Glutamatergic neuron (in vitro differentiated cells): ENCODE measurements at regions not wholly inside any gene's neighbourhood (a gene's known extent, or its start where the extent isn't known, plus 50 kb on each side); places are given as distances from the start of the nearest gene placed in this dataset.
"Not testable (repeated sequence)": the region's sequence is repeated elsewhere in the genome, so short reads cannot be mapped to it uniquely, and the experiment has no call there.

Experiments
- DNase-seq: peaks from one replicate; pipeline ENCODE4 v3.0.0; 2022
- H3K27ac Mint-ChIP-seq: one replicate; pipeline ENCODE4 v1.8.0; 2020; ENCODE audit warnings: mild to moderate bottlenecking, mixed read lengths, inconsistent platforms; ENCODE audit not compliant: unreplicated experiment
- H3K27me3 Mint-ChIP-seq: one replicate; pipeline ENCODE4 v1.8.0; 2020; ENCODE audit warnings: mild to moderate bottlenecking, moderate library complexity, mixed read lengths, inconsistent platforms; ENCODE audit not compliant: unreplicated experiment
- H3K36me3 Mint-ChIP-seq: one replicate; pipeline ENCODE4 v1.8.0; 2020; ENCODE audit warnings: mild to moderate bottlenecking, mixed read lengths, inconsistent platforms; ENCODE audit not compliant: unreplicated experiment
- H3K4me1 Mint-ChIP-seq: one replicate; pipeline ENCODE4 v1.8.0; 2020; ENCODE audit warnings: mild to moderate bottlenecking, low read depth, mixed read lengths, inconsistent platforms; ENCODE audit not compliant: unreplicated experiment
- H3K4me3 Mint-ChIP-seq: one replicate; pipeline ENCODE4 v1.8.0; 2020; ENCODE audit warnings: mild to moderate bottlenecking, mixed read lengths, inconsistent platforms; ENCODE audit not compliant: unreplicated experiment
- H3K9me3 Mint-ChIP-seq: one replicate; pipeline ENCODE4 v1.8.0; 2020; ENCODE audit warnings: mild to moderate bottlenecking, moderate library complexity, mixed read lengths, inconsistent platforms; ENCODE audit not compliant: unreplicated experiment
- TF ChIP-seq, protein P1 (sequence below): fragments of 200-600 bp; sonication (generic); IDR thresholded peaks from one replicate; pipeline ENCODE4 v1.5.0; 2021; ENCODE audit not compliant: partially characterized antibody, unreplicated experiment

DNA sequence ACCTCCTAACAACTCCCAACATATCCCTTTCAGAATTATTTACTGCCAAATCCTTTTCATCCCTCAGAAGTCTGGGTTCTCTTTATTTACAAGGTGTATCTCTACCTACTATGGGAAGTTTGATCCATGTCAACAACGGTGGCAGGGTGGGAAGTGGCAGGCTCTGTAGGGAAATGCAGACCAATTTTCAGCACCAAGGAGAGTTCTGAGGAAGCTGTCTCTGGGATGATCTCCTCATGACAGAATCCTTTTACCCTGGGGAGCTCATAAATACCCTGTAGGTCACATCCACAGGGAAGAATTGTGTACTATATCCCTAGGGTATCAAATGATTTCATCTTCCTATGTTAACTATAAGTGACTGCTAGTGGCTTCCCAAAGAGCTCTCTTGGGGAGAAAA, 107.8 kb upstream of the NEK6 start:
- H3K9me3 Mint-ChIP-seq: no peaks in the 10 kb centered on the region
- peaks cover 5% of the 10 kb centered on the region for H3K36me3 Mint-ChIP-seq
- H3K27me3 Mint-ChIP-seq: no peaks in the 10 kb centered on the region
- no peak overlapping the region for H3K27ac Mint-ChIP-seq
- TF ChIP-seq, protein P1, sequence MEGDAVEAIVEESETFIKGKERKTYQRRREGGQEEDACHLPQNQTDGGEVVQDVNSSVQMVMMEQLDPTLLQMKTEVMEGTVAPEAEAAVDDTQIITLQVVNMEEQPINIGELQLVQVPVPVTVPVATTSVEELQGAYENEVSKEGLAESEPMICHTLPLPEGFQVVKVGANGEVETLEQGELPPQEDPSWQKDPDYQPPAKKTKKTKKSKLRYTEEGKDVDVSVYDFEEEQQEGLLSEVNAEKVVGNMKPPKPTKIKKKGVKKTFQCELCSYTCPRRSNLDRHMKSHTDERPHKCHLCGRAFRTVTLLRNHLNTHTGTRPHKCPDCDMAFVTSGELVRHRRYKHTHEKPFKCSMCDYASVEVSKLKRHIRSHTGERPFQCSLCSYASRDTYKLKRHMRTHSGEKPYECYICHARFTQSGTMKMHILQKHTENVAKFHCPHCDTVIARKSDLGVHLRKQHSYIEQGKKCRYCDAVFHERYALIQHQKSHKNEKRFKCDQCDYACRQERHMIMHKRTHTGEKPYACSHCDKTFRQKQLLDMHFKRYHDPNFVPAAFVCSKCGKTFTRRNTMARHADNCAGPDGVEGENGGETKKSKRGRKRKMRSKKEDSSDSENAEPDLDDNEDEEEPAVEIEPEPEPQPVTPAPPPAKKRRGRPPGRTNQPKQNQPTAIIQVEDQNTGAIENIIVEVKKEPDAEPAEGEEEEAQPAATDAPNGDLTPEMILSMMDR: no peak
- no peak overlapping the region for H3K4me3 Mint-ChIP-seq
- no peak for DNase-seq
- no peaks in the 10 kb centered on the region for H3K4me1 Mint-ChIP-seq

DNA sequence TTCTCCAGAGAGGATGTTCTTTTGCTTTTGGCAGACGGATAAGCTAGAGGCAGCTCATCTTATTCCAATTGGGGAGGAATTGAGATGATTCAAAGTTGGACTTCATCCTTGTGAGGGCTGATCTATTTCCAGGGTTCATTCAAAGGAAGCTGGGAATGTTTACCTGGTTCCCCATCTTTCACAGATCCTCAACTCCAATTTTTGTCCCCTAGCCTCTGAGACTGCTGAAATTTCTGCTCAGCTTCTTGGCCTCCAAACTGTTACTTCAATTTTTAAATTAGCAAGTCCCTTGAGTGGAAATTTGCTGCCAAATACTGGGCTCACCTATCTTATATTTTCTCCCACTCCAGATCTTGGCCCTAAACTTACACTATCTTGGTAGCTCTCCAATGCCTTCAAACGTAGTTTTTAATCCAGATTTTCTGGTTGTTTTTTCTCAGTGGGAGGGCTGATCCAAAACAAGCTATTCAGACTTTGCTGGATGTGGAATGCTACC, 93.9 kb upstream of the NEK6 start:
- TF ChIP-seq, protein P1: no peak
- H3K4me1 Mint-ChIP-seq: no peaks in the 10 kb centered on the region
- H3K27me3 Mint-ChIP-seq: no peaks in the 10 kb centered on the region
- no peak overlapping the region for H3K4me3 Mint-ChIP-seq
- no peaks in the 10 kb centered on the region for H3K36me3 Mint-ChIP-seq
- DNase-seq: no peak
- H3K9me3 Mint-ChIP-seq: no peaks in the 10 kb centered on the region
- H3K27ac Mint-ChIP-seq: no peak overlapping the region

DNA sequence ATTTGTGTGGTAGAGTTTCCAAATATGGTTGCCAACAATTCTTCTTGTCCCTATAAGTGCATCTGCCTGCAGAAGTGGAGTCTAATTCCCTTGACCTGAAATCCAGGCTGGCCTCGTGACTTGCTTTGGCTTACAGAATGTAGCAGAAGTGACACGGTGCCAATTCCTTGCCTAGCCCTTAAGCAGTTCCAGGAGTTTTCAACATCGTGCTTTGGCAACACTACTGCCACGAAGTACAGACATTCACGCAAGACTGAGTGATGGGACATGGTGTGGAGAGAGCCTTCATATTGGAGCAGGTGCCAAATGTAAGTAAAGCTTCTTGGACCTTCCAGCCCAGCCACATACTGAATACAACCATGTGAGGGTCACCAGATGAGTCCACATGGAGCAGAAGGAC, 92.9 kb upstream of the NEK6 start:
- H3K4me3 Mint-ChIP-seq: no peak overlapping the region
- H3K27ac Mint-ChIP-seq: no peak overlapping the region
- H3K9me3 Mint-ChIP-seq: no peaks in the 10 kb centered on the region
- no peak for DNase-seq
- no peaks in the 10 kb centered on the region for H3K36me3 Mint-ChIP-seq
- no peaks in the 10 kb centered on the region for H3K27me3 Mint-ChIP-seq
- no peaks in the 10 kb centered on the region for H3K4me1 Mint-ChIP-seq
- TF ChIP-seq, protein P1: no peak

DNA sequence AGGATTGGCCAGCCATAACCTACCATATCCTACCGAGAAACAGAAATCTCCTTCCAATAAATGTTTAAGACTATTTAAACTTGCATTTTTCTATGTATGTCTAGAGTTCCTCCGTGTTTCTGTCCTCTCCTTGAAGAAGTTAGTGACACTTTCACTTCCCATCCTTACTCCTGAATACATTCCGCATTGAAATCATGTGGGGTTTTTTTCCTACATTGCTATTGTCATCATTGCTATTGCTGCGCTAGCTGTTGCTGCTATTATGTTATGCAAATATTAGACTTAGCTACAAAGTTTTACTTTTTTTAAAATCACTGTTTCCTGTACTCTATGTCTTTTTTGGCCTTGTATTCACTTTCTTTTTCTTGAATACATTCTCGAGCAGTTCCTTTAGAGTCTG, 83.3 kb upstream of the NEK6 start:
- DNase-seq: no peak
- TF ChIP-seq, protein P1: no peak
- Mint-ChIP-seq H3K4me3 (no peak overlapping the region), H3K27me3 (no peaks in the 10 kb centered on the region), H3K36me3 (no peaks in the 10 kb centered on the region), H3K27ac (no peak overlapping the region), H3K9me3 (no peaks in the 10 kb centered on the region), H3K4me1 (peaks cover 4% of the 10 kb centered on the region)

DNA sequence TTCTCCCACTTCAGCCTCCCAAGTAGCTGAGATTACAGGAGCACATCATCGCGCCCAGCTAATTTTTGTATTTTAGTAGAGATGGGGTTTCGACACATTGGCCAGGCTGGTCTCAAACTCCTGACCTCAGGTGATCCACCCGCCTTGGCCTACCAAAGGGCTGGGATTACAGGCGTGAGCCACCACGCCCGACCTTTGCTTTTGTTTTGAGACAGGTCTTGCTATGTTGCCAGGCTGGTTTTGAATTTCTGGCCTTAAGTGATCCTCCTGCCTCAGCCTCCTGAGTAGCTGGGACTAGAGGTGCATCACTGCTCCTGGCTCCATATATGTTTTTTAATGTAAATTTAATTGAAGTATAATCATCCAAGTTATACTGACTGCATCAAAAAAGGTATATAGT, 80.2 kb upstream of the NEK6 start:
- H3K27ac Mint-ChIP-seq, H3K9me3 Mint-ChIP-seq, H3K4me3 Mint-ChIP-seq, H3K4me1 Mint-ChIP-seq, DNase-seq, H3K27me3 Mint-ChIP-seq, H3K36me3 Mint-ChIP-seq: not testable (repeated sequence)
